ENCODE measurements at regions not wholly inside any gene's neighbourhood (a gene's known extent, or its start where the extent isn't known, plus 50 kb on each side); places are given as distances from the start of the nearest gene placed in this dataset.

DNA sequence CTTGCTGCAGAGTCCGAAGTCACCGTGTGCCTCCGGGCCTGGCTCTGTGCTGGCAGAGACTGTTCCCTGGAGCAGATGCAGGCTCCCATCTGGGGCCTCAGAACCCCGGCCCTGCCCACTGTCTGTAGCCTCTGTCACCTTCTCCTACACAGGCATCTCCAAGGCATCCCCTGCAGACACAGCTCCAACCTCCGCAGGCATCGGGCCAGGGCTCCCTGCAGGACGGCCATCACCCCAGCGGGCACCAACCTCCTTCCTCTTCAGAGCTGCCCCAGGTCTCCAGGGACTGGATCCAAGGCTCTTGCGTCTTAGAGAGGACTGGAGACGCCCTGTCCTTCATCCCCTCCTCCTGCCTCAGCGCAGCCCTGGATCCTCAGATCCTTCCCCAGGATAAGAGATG, 69.9 kb upstream of the MYL10 start:
- DNase-seq (ENCODE audit: low read depth, low spot score) (no peak), FAIRE-seq (no peak)
- intact Hi-C loops (cut with micrococcal nuclease) (no loop called here), dilution Hi-C loops (cut with MboI; ENCODE audit: extremely low pct_ligation_motif_present, low sequenced_read_pairs) (no loop called here)
- Histone ChIP-seq H2AFZ (ENCODE audit: low read depth, low read length) (no peak overlapping the region), H3K36me3 (ENCODE audit: control insufficient read depth in 2 of 2, extremely low read depth in 1 of 2, insufficient read depth in 2 of 2, low read length in 2 of 2) (no peaks in the 10 kb centered on the region), H3K4me1 (ENCODE audit: control insufficient read depth, extremely low read depth, insufficient read depth, low read length) (no peaks in the 10 kb centered on the region), H3K79me2 (ENCODE audit: control insufficient read depth, insufficient read depth, low read length) (no peaks in the 10 kb centered on the region), H4K20me1 (replicated peaks; ENCODE audit: control insufficient read depth, extremely low read depth, insufficient read depth, low read length) (no peaks in the 10 kb centered on the region), H3K9me1 (replicated peaks; ENCODE audit: control insufficient read depth, extremely low read depth, insufficient read depth, low read length) (no peaks in the 10 kb centered on the region), H3K27me3 (ENCODE audit: control insufficient read depth in 2 of 2, insufficient read depth in 2 of 2, low read length in 2 of 2) (peaks cover 0 to 5% of the 10 kb centered on the region in 2 experiments), H3K4me2 (ENCODE audit: insufficient read depth, low read length) (no peak overlapping the region), H3K4me3 (replicated peaks in 1 of 3; ENCODE audit: insufficient read depth in 1 of 3, low read depth in 1 of 3, low read length in 3 of 3) (no peak overlapping the region), H3K9me3 (replicated peaks; ENCODE audit: control insufficient read depth, insufficient read depth, low read length) (no peaks in the 10 kb centered on the region), H3K27ac (ENCODE audit: insufficient read depth, low read depth, low read length) (no peak overlapping the region), H3K9ac (replicated peaks; ENCODE audit: extremely low read depth, insufficient read depth, low read length) (no peak overlapping the region)
- ChIA-PET CTCF (interaction anchor here (0.6 kb wide), 1 partner anchor 100 kb away, joined by 3 read pairs; no protein-coding TSS in a partner anchor), POLR2A (no interaction called here)
- BruUV-seq (replicated peaks) = no TSS peak
- TF ChIP-seq POLR2AphosphoS5 (IDR thresholded peaks at IDR 0.05; ENCODE audit: insufficient read depth, low read depth, low read length) (no peak), GATA2 (IDR thresholded peaks at IDR 0.05; ENCODE audit: insufficient read depth, insufficient read length, low read depth, low read length) (no peak), EZH2 (IDR thresholded peaks at IDR 0.05; ENCODE audit: borderline replicate concordance, low read depth, low read length, severe bottlenecking) (no peak), JUN (IDR thresholded peaks at IDR 0.05; ENCODE audit: borderline replicate concordance, insufficient read depth, insufficient read length, low read depth) (no peak), POLR2A (IDR thresholded peaks at IDR 0.05; ENCODE audit: low read depth, low read length) (no peak), MYC (IDR thresholded peaks at IDR 0.05; ENCODE audit: low read depth, low read length) (no peak), FOS (IDR thresholded peaks at IDR 0.05; ENCODE audit: borderline replicate concordance, insufficient read depth, low read length) (no peak)
- TF ChIP-seq, protein P1, sequence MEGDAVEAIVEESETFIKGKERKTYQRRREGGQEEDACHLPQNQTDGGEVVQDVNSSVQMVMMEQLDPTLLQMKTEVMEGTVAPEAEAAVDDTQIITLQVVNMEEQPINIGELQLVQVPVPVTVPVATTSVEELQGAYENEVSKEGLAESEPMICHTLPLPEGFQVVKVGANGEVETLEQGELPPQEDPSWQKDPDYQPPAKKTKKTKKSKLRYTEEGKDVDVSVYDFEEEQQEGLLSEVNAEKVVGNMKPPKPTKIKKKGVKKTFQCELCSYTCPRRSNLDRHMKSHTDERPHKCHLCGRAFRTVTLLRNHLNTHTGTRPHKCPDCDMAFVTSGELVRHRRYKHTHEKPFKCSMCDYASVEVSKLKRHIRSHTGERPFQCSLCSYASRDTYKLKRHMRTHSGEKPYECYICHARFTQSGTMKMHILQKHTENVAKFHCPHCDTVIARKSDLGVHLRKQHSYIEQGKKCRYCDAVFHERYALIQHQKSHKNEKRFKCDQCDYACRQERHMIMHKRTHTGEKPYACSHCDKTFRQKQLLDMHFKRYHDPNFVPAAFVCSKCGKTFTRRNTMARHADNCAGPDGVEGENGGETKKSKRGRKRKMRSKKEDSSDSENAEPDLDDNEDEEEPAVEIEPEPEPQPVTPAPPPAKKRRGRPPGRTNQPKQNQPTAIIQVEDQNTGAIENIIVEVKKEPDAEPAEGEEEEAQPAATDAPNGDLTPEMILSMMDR (IDR thresholded peaks at IDR 0.05; ENCODE audit: extremely low read depth in 1 of 2, insufficient read depth in 1 of 2, low read depth in 1 of 2, low read length in 2 of 2) = no peak
- TF ChIP-seq, protein P2, sequence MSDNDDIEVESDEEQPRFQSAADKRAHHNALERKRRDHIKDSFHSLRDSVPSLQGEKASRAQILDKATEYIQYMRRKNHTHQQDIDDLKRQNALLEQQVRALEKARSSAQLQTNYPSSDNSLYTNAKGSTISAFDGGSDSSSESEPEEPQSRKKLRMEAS (IDR thresholded peaks at IDR 0.05; ENCODE audit: insufficient read depth, insufficient read length) = no peak
